ENCODE measurements at regions not wholly inside any gene's neighbourhood (a gene's known extent, or its start where the extent isn't known, plus 50 kb on each side); places are given as distances from the start of the nearest gene placed in this dataset.

DNA sequence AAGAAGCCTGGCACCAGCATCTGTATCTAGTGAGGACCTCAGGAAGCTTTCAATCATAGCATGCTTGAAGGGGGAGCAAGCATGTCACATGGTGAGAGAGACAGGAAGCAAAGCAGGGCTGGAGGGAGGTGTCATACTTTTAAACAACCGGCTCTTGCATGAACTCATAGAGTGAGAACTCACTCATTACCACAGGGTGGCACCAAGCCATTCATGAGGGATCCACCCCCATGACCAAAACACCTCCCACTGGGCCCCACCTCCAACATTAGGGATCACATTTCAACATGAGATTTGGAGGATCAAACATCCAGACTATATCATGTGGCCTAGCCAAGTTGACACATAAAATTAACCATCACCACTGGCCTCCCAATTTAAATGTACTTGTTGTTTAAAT lies 125.1 kb upstream of the KCND3 start:
- no peak overlapping the region for H3K4me3 ChIP-seq
- no peak overlapping the region for H2AFZ ChIP-seq (ENCODE audit: control insufficient read depth, low read depth, low read length)
- WGBS (ENCODE audit: insufficient coverage, insufficient replicate concordance, low lambda C conversion rate, missing lambda C conversion rate), result 13% methylated on average over 1 of the region's 1 CpG
- FAIRE-seq (no peak), ATAC-seq (no peak), DNase-seq (ENCODE audit: low read depth, low spot score) (no peak)
- H4K20me1 ChIP-seq (ENCODE audit: control insufficient read depth, insufficient read depth), result no peaks in the 10 kb centered on the region
- ChIA-PET CTCF (no interaction called here), SMC1A (ENCODE audit: uncharacterized antibody, unreplicated experiment) (no interaction called here), POLR2A (no interaction called here), RAD21 (ENCODE audit: unreplicated experiment) (no interaction called here)
- intact Hi-C loops (cut with micrococcal nuclease; ENCODE audit: unreplicated experiment), result no loop called here
- no peaks in the 10 kb centered on the region for H3K79me2 ChIP-seq (ENCODE audit: control insufficient read depth, insufficient read depth, low read length)
- H3K27me3 ChIP-seq (replicated peaks in 1 of 2; ENCODE audit: control insufficient read depth in 2 of 2, insufficient read depth in 2 of 2, low read length in 1 of 2), result no peaks in the 10 kb centered on the region
- no peaks in the 10 kb centered on the region for H3K9me3 ChIP-seq (replicated peaks; ENCODE audit: control insufficient read depth, insufficient read depth, low read length)
- no peak overlapping the region for H3K27ac ChIP-seq (ENCODE audit: control insufficient read depth, insufficient read depth)
- H3K4me1 ChIP-seq (ENCODE audit: control insufficient read depth, insufficient read depth, low read length), result no peaks in the 10 kb centered on the region
- BruUV-seq (replicated peaks), result no TSS peak
- no peak overlapping the region for H3K4me2 ChIP-seq (ENCODE audit: control insufficient read depth, insufficient read depth)
- TF ChIP-seq RAD51 (IDR thresholded peaks at IDR 0.05) (no peak), HDAC2 (IDR thresholded peaks at IDR 0.05) (no peak), RB1 (IDR thresholded peaks at IDR 0.05; ENCODE audit: borderline replicate concordance) (no peak), RFX5 (IDR thresholded peaks at IDR 0.05; ENCODE audit: low read depth, low read length) (no peak), MTA2 (IDR thresholded peaks at IDR 0.05; ENCODE audit: low read depth) (no peak), NR2C2 (IDR thresholded peaks at IDR 0.05; ENCODE audit: borderline replicate concordance, control insufficient read depth, insufficient read length, low read depth) (no peak), CBX5 (IDR thresholded peaks at IDR 0.05; ENCODE audit: low read depth) (no peak), MXI1 (IDR thresholded peaks at IDR 0.05; ENCODE audit: low read depth, low read length) (no peak), CHD4 (IDR thresholded peaks at IDR 0.05) (no peak), MYB (IDR thresholded peaks at IDR 0.05; ENCODE audit: borderline replicate concordance, low read depth, low read length) (no peak), BMI1 (IDR thresholded peaks at IDR 0.05; ENCODE audit: borderline replicate concordance) (no peak), RAD21 (IDR thresholded peaks at IDR 0.05; ENCODE audit: insufficient read depth, low read depth, low read length) (no peak)
- TF ChIP-seq, protein P1, sequence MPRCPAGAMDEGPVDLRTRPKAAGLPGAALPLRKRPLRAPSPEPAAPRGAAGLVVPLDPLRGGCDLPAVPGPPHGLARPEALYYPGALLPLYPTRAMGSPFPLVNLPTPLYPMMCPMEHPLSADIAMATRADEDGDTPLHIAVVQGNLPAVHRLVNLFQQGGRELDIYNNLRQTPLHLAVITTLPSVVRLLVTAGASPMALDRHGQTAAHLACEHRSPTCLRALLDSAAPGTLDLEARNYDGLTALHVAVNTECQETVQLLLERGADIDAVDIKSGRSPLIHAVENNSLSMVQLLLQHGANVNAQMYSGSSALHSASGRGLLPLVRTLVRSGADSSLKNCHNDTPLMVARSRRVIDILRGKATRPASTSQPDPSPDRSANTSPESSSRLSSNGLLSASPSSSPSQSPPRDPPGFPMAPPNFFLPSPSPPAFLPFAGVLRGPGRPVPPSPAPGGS (IDR thresholded peaks at IDR 0.05; ENCODE audit: borderline replicate concordance, insufficient read depth, low read depth, low read length, poor library complexity, severe bottlenecking), result no peak
- TF ChIP-seq, protein P2, sequence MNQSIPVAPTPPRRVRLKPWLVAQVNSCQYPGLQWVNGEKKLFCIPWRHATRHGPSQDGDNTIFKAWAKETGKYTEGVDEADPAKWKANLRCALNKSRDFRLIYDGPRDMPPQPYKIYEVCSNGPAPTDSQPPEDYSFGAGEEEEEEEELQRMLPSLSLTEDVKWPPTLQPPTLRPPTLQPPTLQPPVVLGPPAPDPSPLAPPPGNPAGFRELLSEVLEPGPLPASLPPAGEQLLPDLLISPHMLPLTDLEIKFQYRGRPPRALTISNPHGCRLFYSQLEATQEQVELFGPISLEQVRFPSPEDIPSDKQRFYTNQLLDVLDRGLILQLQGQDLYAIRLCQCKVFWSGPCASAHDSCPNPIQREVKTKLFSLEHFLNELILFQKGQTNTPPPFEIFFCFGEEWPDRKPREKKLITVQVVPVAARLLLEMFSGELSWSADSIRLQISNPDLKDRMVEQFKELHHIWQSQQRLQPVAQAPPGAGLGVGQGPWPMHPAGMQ (IDR thresholded peaks at IDR 0.05; ENCODE audit: borderline replicate concordance), result no peak
- TF ChIP-seq, protein P3, sequence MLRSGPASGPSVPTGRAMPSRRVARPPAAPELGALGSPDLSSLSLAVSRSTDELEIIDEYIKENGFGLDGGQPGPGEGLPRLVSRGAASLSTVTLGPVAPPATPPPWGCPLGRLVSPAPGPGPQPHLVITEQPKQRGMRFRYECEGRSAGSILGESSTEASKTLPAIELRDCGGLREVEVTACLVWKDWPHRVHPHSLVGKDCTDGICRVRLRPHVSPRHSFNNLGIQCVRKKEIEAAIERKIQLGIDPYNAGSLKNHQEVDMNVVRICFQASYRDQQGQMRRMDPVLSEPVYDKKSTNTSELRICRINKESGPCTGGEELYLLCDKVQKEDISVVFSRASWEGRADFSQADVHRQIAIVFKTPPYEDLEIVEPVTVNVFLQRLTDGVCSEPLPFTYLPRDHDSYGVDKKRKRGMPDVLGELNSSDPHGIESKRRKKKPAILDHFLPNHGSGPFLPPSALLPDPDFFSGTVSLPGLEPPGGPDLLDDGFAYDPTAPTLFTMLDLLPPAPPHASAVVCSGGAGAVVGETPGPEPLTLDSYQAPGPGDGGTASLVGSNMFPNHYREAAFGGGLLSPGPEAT (IDR thresholded peaks at IDR 0.05; ENCODE audit: low read depth), result no peak
- no peaks in the 10 kb centered on the region for H3K36me3 ChIP-seq (ENCODE audit: control insufficient read depth in 2 of 2, insufficient read depth in 2 of 2, low read length in 1 of 2)
- no peak overlapping the region for H3K9ac ChIP-seq (ENCODE audit: control insufficient read depth, insufficient read depth, low read length)
- in situ Hi-C loops (cut with MboI), result no loop called here

Data from GM12878 (cell line).